ENCODE measurements at regions not wholly inside any gene's neighbourhood (a gene's known extent, or its start where the extent isn't known, plus 50 kb on each side); places are given as distances from the start of the nearest gene placed in this dataset.

DNA sequence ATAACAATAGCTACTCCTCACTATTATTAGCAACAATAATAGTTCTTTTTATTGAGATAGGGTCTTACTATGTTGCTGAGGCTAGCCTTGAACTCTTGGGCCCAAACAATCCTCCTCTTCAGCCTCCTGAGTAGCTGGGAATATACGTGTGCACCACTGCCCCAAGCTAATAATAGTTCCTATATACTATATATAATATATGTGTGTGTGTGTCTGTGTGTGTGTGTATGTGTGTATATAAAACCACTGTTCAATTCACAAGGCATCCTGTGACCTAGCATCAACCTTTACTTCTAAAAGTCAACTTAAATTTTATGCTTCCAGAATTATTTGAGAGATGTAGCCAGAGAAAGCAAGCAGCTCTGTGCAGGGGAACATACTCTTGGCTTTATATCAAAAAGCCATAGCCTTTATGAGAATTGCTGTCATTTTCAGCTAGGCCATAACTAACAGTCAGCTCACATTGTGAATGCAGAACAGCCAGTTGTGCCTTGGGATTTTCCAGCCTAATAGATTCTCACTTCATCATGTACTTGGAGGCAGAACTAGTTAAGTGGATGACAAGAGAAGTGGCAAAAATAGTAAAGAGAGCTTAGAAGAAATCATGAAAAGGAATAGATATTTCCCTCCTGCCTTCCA lies 665.5 kb downstream of the NYAP2 start:
- 63% methylated on average over 1 of the region's 1 CpG for WGBS
- intact Hi-C loops (cut with DNase I) = no loop called here
- Histone ChIP-seq H3K4me1 (peaks cover 0 to 24% (median 17%) of the 10 kb centered on the region in 4 donors), H3K9me3 (no peaks in the 10 kb centered on the region), H3K27ac (replicated peaks in 1 of 4) (peak overlapping the region in 3 of 4 donors; percentile 11 to 16 (median 12)), H3K4me3 (no peak overlapping the region), H3K27me3 (no peaks in the 10 kb centered on the region), H3K36me3 (no peaks in the 10 kb centered on the region)
- DNase-seq (ENCODE audit: extremely low spot score) = no peak
- TF ChIP-seq POLR2AphosphoS5 (IDR thresholded peaks at IDR 0.05) = no peak
- TF ChIP-seq POLR2A (IDR thresholded peaks at IDR 0.05; ENCODE audit: low read depth) = no peak
- TF ChIP-seq EP300 (IDR thresholded peaks at IDR 0.05) = no peak
- TF ChIP-seq, protein P1, sequence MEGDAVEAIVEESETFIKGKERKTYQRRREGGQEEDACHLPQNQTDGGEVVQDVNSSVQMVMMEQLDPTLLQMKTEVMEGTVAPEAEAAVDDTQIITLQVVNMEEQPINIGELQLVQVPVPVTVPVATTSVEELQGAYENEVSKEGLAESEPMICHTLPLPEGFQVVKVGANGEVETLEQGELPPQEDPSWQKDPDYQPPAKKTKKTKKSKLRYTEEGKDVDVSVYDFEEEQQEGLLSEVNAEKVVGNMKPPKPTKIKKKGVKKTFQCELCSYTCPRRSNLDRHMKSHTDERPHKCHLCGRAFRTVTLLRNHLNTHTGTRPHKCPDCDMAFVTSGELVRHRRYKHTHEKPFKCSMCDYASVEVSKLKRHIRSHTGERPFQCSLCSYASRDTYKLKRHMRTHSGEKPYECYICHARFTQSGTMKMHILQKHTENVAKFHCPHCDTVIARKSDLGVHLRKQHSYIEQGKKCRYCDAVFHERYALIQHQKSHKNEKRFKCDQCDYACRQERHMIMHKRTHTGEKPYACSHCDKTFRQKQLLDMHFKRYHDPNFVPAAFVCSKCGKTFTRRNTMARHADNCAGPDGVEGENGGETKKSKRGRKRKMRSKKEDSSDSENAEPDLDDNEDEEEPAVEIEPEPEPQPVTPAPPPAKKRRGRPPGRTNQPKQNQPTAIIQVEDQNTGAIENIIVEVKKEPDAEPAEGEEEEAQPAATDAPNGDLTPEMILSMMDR (IDR thresholded peaks at IDR 0.05) = no peak

DNA sequence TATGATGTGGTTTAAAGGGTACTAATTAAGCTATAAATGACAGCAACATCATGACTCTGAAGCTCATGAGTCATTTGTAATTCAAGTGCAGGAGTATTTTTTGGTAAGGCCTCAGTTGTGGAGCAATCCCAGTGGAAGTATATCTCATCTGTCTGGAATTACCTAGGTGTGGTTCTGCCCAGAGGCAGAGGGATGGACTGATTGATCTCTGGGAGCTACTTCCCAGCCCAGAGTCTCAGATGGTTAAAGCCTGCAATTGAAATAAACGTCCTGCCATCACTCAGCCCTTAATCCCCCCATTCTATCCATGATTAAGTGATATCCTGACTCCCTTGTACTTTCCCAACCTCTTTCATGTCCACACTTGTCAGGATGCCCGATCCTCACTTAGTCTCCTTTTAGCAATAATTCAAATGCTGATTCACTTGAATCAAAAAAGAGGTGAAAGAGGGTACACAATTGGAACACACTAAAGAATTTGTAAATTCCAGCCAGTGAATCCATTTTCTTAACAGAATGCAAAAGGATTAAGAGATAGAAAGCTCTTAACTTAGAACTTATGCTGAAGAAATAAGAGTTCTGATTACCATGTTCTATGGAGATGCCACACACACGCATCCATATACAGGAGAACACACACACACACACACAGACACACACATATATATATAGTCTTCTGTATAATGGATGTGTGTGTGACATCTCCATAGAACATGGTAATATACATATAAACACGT lies 664.4 kb downstream of the NYAP2 start:
- TF ChIP-seq POLR2A (IDR thresholded peaks at IDR 0.05; ENCODE audit: low read depth) (no peak), EP300 (IDR thresholded peaks at IDR 0.05) (no peak), POLR2AphosphoS5 (IDR thresholded peaks at IDR 0.05) (no peak)
- no peak for DNase-seq (ENCODE audit: extremely low spot score)
- no peaks in the 10 kb centered on the region for H3K36me3 ChIP-seq
- intact Hi-C loops (cut with DNase I) = no loop called here
- peaks cover 0 to 24% (median 17%) of the 10 kb centered on the region in 4 donors for H3K4me1 ChIP-seq
- H3K27ac ChIP-seq (replicated peaks in 1 of 4) = no peak overlapping the region
- WGBS = 82% methylated on average over 4 of the region's 4 CpGs
- no peaks in the 10 kb centered on the region for H3K27me3 ChIP-seq
- H3K9me3 ChIP-seq = no peaks in the 10 kb centered on the region
- H3K4me3 ChIP-seq = no peak overlapping the region

DNA sequence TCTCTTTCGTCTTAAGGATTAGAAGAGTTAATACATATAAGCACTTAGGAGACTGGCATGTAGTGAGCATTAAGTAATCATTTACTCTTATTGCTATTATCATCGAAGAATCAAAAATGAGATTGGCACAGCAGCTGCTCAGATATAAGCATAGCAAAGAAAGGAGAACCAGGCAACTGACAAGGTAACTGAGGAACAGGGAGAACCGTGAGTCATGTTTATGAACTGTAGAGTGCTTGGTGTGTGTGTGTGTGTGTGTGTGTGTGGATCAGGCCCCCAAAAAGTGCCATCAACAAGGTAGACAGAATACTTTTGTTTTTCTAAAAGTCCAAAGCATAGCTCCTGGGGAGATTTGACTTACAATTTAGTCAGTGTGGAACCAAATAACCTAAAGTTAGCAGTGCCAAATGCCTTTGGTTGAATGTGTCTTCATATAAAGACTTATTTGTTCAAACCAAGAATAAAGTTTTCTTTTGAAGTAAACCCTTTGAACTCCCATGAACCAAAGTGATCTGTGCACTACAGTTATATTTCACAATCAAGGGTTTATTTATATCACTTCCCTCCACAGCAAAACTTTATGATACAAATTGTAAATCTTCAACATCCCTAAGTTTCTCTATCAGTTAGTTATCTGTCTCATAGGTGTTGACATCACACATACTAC lies 660.6 kb downstream of the NYAP2 start:
- Histone ChIP-seq H3K4me3 (no peak overlapping the region), H3K9me3 (no peaks in the 10 kb centered on the region), H3K4me1 (peaks cover 0 to 9% (median 5%) of the 10 kb centered on the region in 4 donors), H3K27ac (replicated peaks in 1 of 4) (no peak overlapping the region), H3K36me3 (no peaks in the 10 kb centered on the region), H3K27me3 (no peaks in the 10 kb centered on the region)
- 55% methylated on average over 3 of the region's 3 CpGs for WGBS
- intact Hi-C loops (cut with DNase I) = no loop called here
- DNase-seq (ENCODE audit: extremely low spot score) = no peak
- TF ChIP-seq, protein P1 (IDR thresholded peaks at IDR 0.05) = no peak
- TF ChIP-seq EP300 (IDR thresholded peaks at IDR 0.05) (no peak), POLR2A (IDR thresholded peaks at IDR 0.05; ENCODE audit: low read depth) (no peak), POLR2AphosphoS5 (IDR thresholded peaks at IDR 0.05) (no peak)

DNA sequence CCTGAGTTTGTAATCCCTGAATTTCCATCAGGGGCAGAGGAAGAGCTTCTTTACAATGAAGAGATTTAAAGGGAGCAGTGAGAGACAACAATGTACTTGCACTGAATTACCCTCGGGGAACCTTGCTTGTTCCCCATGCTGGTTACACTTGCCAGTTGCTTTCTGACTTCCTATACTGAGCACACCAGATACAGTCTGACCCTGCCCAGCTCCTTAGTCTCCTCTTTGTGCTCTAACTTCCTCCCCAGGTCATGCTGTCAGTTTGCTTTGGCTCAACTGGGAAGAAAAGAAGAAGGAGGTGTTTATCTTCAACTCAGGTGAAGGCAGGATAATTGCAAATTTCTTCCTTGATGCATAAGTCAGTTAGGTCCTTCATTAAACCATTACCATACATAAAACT lies 658.4 kb downstream of the NYAP2 start:
- no peaks in the 10 kb centered on the region for H3K9me3 ChIP-seq
- H3K36me3 ChIP-seq = no peaks in the 10 kb centered on the region
- 62% methylated on average over 1 of the region's 1 CpG for WGBS
- no peak for DNase-seq (ENCODE audit: extremely low spot score)
- H3K27me3 ChIP-seq = no peaks in the 10 kb centered on the region
- no peak overlapping the region for H3K27ac ChIP-seq (replicated peaks in 1 of 4)
- TF ChIP-seq, protein P1 (IDR thresholded peaks at IDR 0.05) = no peak
- no peak for TF ChIP-seq EP300 (IDR thresholded peaks at IDR 0.05)
- no peak for TF ChIP-seq POLR2AphosphoS5 (IDR thresholded peaks at IDR 0.05)
- TF ChIP-seq POLR2A (IDR thresholded peaks at IDR 0.05; ENCODE audit: low read depth) = no peak
- H3K4me3 ChIP-seq = no peak overlapping the region
- H3K4me1 ChIP-seq = no peaks in the 10 kb centered on the region
- intact Hi-C loops (cut with DNase I) = no loop called here

DNA sequence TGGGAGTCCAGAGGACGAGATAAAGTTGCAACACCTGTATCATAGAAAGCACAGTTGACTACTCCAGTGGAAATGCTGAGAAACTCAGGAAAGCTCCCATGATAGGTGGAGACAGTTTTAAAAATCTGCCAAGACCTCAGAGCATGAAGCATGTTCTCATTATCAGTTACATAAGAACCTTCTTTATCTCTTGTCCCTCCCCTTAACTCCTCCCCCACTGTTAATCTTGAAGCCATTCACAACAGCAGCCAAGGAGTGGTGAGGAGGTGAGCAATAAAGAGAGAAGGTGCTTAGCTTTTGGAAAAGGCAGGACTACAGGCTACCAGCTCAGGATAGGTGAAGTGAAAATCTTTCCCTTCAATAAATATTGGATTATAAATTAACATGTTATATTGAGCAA lies 657.9 kb downstream of the NYAP2 start:
- Histone ChIP-seq H3K27me3 (no peaks in the 10 kb centered on the region), H3K4me1 (no peaks in the 10 kb centered on the region), H3K36me3 (no peaks in the 10 kb centered on the region), H3K27ac (replicated peaks in 1 of 4) (no peak overlapping the region), H3K9me3 (no peaks in the 10 kb centered on the region), H3K4me3 (no peak overlapping the region)
- TF ChIP-seq, protein P1 (IDR thresholded peaks at IDR 0.05) = no peak
- TF ChIP-seq POLR2A (IDR thresholded peaks at IDR 0.05; ENCODE audit: low read depth) = no peak
- TF ChIP-seq POLR2AphosphoS5 (IDR thresholded peaks at IDR 0.05) = no peak
- TF ChIP-seq EP300 (IDR thresholded peaks at IDR 0.05) = no peak
- 80% methylated on average over 1 of the region's 1 CpG for whole genome bisulfite sequencing
- no peak for DNase-seq (ENCODE audit: extremely low spot score)
- intact Hi-C loops (cut with DNase I) = no loop called here

Data from esophagus muscularis mucosa (tissue), 4 donors.